GM21723 (cell line): ENCODE measurements at regions not wholly inside any gene's neighbourhood (a gene's known extent, or its start where the extent isn't known, plus 50 kb on each side); places are given as distances from the start of the nearest gene placed in this dataset.

Source experiments
- ATAC-seq: cut with Tn5 transposase; IDR thresholded peaks from one replicate; pipeline ENCODE4 v1.9.1; 2021; ENCODE audit warnings: mild to moderate bottlenecking, moderate library complexity; ENCODE audit not compliant: unreplicated experiment

DNA sequence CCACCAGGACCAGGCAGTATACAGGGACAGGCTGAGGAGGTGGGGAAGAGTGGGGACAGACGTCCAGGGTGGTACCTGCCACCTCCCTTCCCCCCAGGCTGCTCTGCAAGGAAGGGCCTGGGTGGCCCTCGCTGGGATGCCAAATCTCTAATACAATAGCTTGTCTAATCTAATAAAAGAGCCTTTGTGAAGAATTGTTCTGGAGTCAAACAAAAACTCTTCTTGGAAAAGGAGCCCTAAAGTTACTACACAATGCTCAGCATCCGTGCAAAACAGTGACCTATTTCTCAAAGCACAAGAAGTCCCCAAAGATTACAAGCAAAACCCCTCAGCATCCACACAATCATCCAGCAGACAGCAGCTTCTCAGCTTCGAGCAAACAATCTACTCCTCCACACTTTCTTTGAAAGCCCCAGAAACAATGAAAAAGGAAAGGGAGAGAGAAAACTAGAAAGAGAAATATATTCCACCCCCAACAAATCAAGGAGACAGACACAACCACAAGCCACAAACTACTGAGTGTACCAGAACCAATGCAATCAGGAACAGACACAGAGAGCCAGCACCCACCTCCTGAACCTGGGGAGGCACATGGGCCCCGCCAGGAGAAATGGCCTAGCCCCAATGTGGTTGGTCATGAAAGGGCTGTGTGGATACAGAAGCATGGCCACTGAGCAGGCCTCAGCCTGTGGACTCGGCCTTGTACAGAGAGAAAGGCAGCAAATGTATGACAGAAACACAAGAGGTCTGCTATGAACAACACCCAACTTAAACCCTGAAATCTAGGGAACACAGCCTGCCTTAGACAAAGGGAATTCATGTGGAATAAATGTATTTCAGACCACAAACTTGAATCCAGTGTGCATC is 177.1 kb upstream of the CHRNA7 start:
- no peak for ATAC-seq

DNA sequence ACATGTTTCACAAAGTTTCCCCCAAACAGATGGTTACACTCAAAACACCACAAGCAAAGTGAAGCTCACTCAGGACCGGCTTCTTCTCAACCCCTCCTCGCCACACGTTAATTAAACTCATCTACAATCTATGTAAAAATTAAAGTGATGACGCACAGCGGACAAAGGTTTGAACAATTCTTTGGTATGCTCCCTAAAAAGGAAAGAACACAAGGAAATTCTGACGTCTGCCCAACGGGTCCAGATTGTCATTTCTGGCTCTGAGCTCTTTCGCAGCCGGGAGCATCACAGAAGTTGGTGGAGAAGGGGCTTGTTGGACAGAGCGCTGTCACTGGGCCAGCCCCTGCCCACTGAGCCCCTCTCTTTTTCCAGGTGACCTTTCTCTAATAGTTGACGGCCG is 173.7 kb upstream of the CHRNA7 start:
- no peak for ATAC-seq

DNA sequence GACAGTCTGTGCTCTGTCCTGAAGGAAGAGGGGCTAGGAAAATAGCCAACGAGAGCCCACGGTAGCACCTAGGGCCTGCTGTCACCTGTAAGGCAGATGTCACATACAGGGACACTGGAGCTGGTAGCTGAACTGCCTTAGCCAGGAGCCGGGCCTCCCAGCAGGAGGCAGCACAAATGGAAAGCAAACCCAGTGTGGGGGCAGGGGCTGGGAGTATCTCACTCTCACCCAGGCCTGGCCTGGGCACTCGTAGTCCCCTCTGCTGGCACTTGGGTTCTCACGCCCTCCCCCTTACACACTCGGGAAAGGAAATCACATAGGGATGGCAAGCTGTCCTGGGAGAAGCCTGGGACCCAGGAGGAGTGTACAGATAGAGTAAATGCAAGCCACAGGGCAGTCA is 173.1 kb upstream of the CHRNA7 start:
- ATAC-seq: no peak

DNA sequence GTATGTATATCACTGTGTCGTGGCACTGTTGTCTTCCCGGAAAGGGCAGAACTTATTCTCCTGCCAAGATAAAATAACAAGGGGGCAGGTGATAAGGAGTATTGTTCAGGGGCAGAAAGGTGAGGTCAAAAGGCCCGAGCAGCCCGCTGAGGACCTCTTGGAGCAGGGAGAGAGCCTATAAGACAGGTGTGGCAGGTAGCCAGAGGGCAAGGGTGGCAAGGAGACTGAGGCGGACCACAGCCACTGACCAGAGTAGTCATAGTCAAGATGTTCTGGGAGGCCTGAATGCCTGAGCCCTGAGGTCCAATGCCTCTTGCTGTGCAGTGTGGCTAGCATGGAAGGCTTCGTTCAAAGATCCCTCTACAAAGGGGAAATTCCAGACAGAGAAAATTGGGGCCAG is 172.3 kb upstream of the CHRNA7 start:
- no peak for ATAC-seq

DNA sequence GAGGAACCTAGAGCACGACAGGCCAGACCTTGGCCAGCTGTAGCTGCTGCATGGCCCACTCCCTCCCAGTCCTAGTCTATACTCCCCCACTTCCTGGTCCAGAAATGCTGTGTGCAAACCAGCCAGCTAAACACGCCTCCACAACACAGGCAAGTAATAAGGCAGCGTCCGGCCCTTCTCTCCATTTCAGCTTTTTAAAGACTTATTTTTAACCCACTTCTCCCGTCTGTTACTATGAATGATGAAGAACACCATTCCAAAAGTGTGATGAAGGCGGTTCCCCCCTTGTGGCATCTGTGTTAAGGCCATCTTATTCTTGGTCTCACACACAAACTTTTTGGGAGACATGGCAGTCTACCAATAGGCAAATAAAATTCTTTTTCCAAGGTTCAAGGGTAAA is 164.1 kb upstream of the CHRNA7 start:
- ATAC-seq: no peak

DNA sequence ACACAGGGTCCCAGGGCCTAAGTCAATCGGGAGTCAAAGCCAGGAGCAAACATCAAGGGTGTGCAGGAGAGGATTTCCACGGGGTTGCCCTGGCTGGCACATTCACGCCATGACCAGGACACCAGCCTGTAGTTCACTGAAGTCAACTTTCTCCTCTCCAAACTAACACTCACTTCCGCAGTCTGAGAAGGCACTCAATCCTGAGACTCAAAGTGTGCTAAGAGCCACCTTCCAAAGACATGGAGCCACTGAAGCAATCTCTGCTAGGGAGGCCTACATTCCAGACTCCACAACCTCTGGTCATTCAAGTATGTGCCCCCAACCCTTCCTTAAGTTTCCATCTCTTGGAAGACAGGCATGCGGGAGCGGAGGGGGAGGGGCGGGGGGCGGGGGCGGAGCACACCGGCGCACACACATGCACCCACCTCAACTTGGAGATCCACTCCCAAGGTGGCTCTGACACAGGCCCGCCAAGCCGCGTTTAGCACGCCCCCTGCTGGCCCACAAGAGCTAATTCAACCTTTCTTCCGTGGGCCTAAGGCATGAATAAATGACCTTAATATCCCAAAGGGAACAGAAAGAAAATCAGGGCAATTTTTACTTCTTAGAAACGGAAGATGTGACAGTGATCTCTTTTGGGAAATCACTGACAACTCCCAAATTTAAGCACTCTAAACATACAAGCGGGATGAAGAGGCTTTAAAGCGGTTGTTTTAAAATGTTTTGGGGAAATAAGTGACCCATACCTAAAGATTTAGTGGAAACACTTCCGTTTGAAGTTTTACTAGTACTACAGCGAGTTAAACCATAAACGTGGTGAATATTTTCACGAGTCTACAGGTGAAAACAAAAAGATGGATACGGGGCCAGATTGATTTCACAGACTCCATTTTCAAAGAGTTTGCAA is 162.5 kb upstream of the CHRNA7 start:
- no peak for ATAC-seq

DNA sequence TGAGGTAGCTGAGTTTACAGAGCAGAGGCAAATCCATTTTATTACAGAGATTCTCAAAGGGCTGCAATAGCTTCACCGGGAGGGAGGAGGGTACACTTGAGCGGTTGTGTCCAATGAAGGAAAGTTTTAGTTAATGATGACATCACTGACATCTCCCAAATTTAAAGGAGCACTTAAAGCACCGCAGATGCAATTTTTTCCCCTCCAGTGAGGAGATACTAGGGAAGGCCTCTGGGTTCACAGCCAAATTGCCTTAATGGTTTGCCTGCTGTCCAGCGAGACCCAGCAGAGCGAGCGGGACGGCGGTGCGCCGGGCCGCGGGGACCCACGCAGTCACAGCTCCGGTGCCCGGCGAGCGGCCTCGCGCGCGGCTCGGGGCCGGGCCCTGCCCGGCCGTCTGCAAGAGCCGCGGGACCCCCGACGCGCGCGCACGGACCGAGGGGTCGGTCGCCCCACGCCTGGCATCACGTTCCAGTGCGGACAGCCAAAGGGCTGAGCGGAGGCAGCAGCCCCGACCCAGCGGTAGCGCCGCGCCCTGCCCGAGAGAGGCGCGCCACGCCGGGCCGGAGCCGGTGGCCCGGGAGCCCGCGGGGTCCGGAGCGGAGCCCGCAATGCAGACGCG is 160.5 kb upstream of the CHRNA7 start:
- peak; percentile 8 for ATAC-seq

DNA sequence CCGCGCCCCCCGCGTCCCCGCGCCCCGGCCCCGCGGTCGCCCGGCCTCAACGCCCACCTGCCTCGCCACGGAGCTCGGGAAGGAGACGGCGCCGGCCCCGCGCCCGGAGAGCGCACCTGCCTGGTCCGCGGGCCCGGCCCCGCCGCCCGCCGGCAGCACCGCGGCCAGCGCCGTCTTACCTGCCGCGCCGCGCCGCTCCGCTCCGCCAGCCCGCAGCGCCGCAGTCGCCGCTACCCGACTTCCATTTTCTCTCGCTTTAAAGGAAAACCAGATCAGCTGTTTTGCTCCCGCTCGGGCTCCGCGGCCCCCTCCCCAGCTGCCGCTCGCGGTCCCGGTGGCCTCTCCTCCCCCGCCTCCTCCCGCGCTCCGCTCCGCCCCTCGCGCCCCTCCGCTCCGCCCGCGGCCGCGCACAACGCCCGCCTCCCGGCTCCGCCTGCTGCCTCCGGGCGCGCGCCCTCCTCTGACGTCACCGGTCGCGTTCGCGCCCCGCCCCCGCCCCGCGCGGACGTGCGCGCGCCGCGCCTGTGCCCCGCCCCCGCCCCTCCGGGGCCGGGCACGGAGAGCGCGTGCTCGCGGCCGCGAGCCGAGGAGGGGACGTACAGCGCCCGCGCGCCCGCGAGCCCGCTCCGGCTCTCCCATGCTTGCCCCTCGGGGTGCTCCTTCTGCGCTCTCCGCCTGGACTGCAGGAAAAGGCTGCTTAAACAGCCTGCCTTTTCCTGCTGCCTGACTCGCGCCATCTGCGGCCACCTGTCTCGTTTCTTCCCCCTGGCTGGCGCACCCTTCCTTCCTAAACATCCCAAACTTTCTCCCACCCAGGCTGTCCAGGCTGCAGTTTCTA is 159.8 kb upstream of the CHRNA7 start, which contains the start of gene OTUD7A:
Gene OTUD7A, minus strand, starts transcription at position 346 of the 838 bp plus-strand sequence.
- ATAC-seq: peak; percentile 91

DNA sequence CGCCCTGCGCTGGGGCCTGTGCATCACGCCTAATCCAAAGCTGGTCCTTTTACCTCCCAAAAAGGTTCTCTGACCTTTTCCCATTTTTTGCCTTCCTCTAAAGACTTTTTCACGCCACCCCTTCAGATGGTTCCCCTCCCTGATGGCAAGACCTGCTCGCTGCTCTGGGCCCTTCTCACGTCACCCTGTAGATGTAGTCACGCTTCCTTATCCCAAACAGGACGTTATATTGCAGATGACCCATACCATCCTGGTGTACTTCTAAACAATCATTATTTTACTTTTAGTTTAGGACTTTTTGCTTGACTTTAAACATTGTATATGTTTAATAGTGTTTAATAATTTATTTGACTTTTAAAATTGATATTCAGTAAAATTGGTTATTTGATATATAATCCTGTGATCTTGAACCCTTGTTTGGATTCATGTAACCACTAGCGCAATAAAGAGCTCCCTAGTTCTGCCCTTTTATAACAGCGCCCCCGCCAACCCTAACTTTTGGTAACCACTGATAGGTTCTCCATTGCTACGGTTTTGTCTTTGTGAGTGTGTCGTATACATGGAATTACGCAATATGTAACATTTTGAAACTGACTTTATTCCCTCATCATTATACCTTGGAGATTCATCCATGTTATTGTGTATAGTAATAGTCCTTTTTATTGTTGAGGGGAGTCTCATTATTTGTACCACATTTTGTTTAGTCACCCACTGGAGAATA is 159.0 kb upstream of the CHRNA7 start:
- ATAC-seq: no peak

DNA sequence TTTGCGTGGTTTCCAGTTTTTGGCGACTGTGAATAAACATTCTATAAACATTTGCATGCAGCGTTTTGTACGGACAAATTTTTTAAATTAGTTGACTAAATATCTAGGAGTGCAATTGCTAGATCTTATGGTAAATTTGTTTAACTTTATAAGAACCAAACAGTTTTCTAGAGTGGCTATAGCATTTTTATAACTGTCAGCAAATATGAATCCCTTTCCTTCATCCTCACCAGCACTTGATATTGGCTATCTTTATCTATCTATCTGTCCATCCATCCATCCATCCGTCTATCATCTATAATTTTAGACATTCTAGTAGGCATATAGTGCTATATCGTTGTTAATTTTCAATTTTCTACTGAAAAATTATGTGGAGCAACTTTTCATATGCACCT is 158.4 kb upstream of the CHRNA7 start:
- no peak for ATAC-seq

DNA sequence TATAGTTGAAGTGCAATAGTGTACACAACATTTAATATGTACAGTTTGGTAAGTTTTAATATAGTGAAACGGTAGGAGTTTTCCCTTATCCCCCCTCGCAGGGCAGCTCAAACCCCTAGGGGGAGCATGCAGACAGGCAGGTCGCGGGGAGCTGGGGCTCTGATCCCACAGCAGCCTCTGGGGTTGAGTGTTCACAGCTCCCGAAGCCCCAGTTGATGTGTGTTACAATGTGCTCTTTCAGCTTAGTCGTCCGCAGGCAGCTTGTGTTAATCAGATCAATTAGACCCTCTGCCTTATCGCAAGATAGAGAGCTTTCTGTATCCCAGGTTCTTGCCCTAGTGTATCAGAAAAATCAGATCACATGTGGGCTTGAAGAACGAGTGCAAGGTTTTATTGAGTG is 143.1 kb upstream of the CHRNA7 start:
- no peak for ATAC-seq

DNA sequence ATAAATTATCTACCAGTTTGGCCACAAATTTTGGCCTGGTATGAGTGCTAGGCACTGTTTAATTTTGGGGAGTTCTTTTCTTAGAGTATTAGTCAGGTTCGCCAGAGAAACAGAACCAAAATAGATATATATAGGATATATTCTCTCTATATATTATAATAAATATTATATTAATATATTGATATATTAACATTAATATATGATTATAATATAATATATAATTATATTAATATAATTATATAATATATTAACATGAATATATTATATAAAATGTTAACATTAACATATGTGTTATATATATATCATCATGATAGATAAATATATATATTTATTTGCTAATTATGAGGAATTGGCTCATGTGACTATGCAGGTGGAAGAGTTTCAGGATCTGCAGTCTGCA is 137.8 kb upstream of the CHRNA7 start:
- no peak for ATAC-seq

DNA sequence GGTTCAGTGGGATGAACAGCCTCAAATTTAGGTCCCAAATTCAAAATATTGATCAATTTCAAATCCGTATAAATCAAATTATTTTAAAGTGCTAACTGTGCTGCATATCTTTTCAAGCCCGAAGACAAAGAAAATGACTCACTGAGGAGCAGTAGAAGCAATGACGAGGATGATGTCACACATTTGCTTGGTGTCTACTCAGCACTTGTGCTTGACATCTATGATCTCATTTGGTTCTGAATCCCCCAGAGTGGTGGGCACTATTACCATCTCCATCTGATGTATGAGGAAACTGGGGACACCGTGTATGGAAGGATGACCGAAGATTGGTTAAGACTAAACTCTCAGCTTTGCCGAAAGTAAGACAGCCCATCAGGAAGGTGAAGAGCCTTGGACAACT is 136.5 kb upstream of the CHRNA7 start:
- no peak for ATAC-seq

DNA sequence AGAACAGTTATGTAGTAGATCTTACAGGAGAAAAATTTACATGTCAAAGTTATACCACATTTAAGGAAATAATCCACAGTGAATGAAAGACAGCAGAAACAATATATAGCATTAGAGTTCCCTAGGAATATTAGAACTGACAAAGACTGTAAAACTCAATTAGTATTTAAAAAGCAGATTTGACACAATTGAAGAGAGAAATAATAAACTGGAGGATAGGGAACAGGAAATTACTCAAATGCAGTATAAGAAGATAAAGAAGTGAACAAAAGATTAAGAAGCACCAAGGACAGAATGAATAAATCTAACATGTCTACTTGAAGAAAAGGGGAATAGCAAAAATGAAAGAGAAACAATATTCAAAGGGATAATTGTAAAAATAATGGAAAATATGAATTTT is 132.6 kb upstream of the CHRNA7 start:
- ATAC-seq: no peak

DNA sequence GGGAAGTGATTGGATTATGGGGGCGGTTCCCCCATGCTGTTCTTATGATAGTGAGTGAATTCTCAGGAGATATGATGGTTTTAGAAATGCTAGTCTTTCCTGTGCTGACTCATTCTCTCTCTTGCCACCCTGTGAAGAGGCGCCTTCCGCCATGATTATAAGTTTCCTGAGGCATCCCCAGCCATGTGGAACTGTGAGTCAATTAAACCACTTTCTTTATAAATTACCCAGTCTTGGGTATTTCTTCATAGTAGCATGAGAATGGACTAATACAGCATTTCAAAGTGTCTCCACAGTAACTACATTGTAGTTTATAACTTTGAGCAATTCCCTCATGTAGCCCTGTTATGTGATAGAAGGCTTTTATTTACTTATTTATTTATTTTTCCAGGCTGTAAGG is 128.8 kb upstream of the CHRNA7 start:
- ATAC-seq: no peak

DNA sequence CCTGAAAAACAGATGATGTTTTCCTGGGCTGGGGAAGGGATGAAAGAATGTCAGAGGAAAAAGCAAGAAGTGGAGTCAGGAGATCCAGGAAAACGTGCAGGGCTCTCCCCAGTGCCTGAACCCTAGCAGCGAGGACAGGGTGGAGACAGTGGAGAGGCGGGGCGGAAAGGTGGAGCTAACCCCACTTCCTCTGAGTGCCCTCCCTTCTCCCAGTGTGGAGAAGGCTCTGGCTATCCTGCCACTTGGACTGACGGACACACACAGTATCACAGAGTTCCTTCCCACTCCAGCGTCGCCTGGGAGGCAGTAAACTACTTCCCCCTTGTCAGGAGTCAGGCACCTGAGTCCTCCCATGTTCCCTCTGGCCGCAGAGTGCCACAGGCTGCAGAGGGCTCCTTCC is 125.3 kb upstream of the CHRNA7 start:
- no peak for ATAC-seq

DNA sequence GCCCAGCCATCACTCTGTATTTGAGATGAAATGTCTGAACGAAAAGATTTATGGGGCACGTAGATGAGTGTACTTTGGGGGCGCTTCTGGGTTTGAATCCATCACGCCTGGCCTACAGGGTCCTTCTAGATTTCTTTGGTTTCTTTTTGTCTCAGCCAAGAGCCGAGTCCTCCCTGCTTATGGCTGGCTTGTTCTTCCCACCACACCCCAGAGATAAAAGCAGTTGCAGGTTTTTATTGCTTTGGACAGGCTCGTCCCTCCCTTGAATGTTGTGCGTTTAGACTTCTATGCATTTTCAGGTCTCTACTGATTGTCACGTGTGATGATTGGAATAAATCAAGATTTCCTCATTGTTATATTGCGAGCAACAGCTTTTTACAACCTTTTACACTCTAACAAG is 104.8 kb upstream of the CHRNA7 start:
- no peak for ATAC-seq

DNA sequence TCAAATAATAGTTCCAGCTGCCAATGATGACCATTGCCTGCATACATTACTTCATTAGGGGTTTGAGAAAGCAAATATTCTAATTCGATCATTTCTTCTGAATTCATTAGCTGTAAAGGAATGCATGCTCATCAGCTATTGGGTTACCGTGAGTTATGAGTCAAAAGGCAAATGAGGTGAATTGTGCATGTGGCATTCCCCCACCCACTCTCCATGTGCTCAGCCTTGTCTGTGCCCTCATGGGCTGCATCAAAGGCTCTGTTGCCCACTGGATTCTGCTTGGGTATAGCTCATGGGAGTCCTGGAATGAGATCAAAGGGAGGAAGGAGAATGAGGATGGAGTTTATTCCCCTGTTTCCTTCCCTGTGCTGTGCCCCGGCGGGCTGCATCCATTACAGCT is 99.3 kb upstream of the CHRNA7 start:
- no peak for ATAC-seq

DNA sequence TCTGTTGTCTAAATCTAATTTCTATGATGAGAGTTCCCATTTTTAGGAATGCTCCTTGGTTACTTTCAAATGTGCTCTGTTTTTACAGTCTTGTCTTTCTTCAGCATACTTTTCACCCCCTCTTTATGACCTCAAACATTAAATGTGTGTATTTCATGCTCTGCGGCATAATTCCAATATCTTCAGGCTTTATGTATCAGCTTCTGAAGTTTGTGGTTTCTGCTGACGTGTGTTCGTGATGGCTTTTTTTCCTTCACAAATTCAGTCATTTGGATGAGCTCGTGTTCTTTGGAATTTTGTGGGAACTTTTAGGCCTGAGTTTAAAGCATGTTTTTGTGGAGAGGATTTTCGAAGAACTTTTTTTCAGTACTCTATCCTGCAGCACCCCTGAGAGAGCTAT is 97.7 kb upstream of the CHRNA7 start:
- no peak for ATAC-seq

DNA sequence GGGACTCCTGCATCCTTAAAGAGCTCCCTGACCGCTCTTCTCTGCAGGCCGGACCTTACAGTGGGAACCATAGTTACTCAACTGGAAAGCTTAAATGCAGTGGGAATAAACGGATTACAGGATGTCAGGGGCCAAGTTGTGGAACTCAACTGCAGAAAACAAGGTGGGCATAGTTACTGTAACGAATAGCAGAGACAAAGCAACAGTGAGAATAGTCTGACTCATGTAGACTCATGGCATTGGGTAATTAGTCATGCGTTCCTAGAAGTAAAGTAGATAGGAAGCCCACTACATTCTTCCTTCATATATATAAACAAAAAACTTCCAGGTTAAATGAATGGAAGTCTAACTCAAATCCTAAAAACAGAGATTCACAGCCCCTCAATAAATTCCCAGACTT is 95.5 kb upstream of the CHRNA7 start:
- no peak for ATAC-seq
